ENCODE measurements at regions not wholly inside any gene's neighbourhood (a gene's known extent, or its start where the extent isn't known, plus 50 kb on each side); places are given as distances from the start of the nearest gene placed in this dataset.

GRCh38 chr6:95248499-95248898, 328.8 kb upstream of the MANEA start:
- no peak for TF ChIP-seq CTCF (IDR thresholded peaks at IDR 0.05 in 8 of 11, conservative IDR thresholded peaks at IDR 0.05 in 3 of 11)
- no peak for TF ChIP-seq POLR2A (IDR thresholded peaks at IDR 0.05)
- no peak for TF ChIP-seq POLR2AphosphoS5 (IDR thresholded peaks at IDR 0.05)
